Endodermal cell (in vitro differentiated cells): ENCODE measurements at regions not wholly inside any gene's neighbourhood (a gene's known extent, or its start where the extent isn't known, plus 50 kb on each side); places are given as distances from the start of the nearest gene placed in this dataset.

Experiments
- DNase-seq: peaks from one replicate; pipeline ENCODE4 v3.0.0-alpha.2; 2017
- H3K27ac ChIP-seq: 2 replicates; pipeline ENCODE4 v1.5.1; 2013; ENCODE audit warnings: mild to moderate bottlenecking, low read depth, low read length, moderate library complexity
- H3K27me3 ChIP-seq: 2 replicates; pipeline ENCODE4 v1.6.1; 2013; ENCODE audit warnings: mild to moderate bottlenecking, low read length, moderate library complexity; ENCODE audit not compliant: insufficient read depth, control insufficient read depth, poor library complexity, severe bottlenecking
- H3K36me3 ChIP-seq: 2 replicates; pipeline ENCODE4 v1.7.0; 2013; ENCODE audit warnings: mild to moderate bottlenecking, low read length, moderate library complexity; ENCODE audit not compliant: control insufficient read depth, insufficient read depth
- H3K4me1 ChIP-seq: one replicate; pipeline ENCODE4 v1.7.0; 2013; ENCODE audit warnings: low read length; ENCODE audit not compliant: control insufficient read depth, insufficient read depth
- H3K4me3 ChIP-seq: 2 replicates; pipeline ENCODE4 v1.5.1; 2013; ENCODE audit warnings: mild to moderate bottlenecking, low read length, moderate library complexity
- H3K9ac ChIP-seq: 2 replicates; pipeline ENCODE4 v1.6.1; 2013; ENCODE audit warnings: mild to moderate bottlenecking, low read length, moderate library complexity; ENCODE audit not compliant: poor library complexity, severe bottlenecking; ENCODE audit errors: extremely low read depth
- H3K9me3 ChIP-seq: 2 replicates; pipeline ENCODE4 v1.6.1; 2013; ENCODE audit warnings: mild to moderate bottlenecking, low read length, moderate library complexity; ENCODE audit not compliant: control insufficient read depth
- H3K27ac Mint-ChIP-seq: 2 replicates; pipeline ENCODE4 v1.8.0; 2020; ENCODE audit warnings: mixed read lengths
- H3K27me3 Mint-ChIP-seq: 2 replicates; pipeline ENCODE4 v1.8.0; 2021; ENCODE audit warnings: mild to moderate bottlenecking, mixed read lengths; ENCODE audit not compliant: insufficient read depth
- H3K36me3 Mint-ChIP-seq: 2 replicates; pipeline ENCODE4 v1.8.0; 2020; ENCODE audit warnings: low read depth, mixed read lengths
- H3K4me1 Mint-ChIP-seq: 2 replicates; pipeline ENCODE4 v1.8.0; 2020; ENCODE audit warnings: mixed read lengths
- H3K4me3 Mint-ChIP-seq: 2 replicates; pipeline ENCODE4 v1.8.0; 2020; ENCODE audit warnings: mild to moderate bottlenecking, moderate library complexity, mixed read lengths
- H3K9me3 Mint-ChIP-seq: 2 replicates; pipeline ENCODE4 v1.8.0; 2020; ENCODE audit warnings: mild to moderate bottlenecking, mixed read lengths
- WGBS, 2 experiments: methylation state at CpG; one replicate each; pipeline versions ENCODE4 v1.1.5 to v1.1.7; 2013; ENCODE audit warnings: missing lambda C conversion rate in 2 of 2, mixed read lengths in 1 of 2; ENCODE audit not compliant: insufficient coverage in 1 of 2, insufficient read length in 1 of 2; 5-methylcytosine and 5-hydroxymethylcytosine counted together
- TF ChIP-seq, protein P1 (sequence below): fragments of 200-600 bp; sonication (generic); conservative IDR thresholded peaks from 2 replicates; pipeline ENCODE4 v1.5.0; 2021; ENCODE audit warnings: antibody characterized with exemption, mild to moderate bottlenecking

DNA sequence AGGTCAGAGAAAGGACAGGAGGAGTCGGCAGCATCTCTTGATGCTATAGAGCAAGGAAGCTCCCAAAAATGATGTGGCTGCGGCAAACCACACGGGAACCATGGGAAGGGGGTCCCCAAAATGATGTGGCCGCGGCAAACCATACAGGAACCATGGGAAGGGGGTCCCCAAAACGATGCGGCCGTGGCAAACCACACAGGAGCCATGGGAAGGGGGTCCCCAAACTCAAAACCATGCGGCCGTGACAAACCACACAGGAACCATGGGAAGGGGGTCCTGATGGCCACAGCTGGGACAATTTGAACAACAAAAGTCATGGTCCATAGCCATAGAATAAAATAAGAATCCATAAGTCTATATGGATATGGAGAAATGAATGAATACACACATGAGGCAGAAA, 58.4 kb upstream of the GLI2 start:
- Histone ChIP-seq H3K9ac (no peak overlapping the region), H3K4me3 (no peak overlapping the region), H3K9me3 (no peaks in the 10 kb centered on the region), H3K27me3 (peaks cover 26% of the 10 kb centered on the region), H3K4me1 (no peaks in the 10 kb centered on the region), H3K36me3 (no peaks in the 10 kb centered on the region), H3K27ac (no peak overlapping the region)
- Mint-ChIP-seq H3K4me1 (no peaks in the 10 kb centered on the region), H3K4me3 (no peak overlapping the region), H3K36me3 (no peaks in the 10 kb centered on the region), H3K9me3 (no peaks in the 10 kb centered on the region), H3K27ac (no peak overlapping the region), H3K27me3 (peaks cover 52% of the 10 kb centered on the region)
- DNase-seq = no peak
- WGBS, 2 experiments = 88 to 91% methylated on average over 7 to 10 of the region's 10 CpGs
- TF ChIP-seq, protein P1, sequence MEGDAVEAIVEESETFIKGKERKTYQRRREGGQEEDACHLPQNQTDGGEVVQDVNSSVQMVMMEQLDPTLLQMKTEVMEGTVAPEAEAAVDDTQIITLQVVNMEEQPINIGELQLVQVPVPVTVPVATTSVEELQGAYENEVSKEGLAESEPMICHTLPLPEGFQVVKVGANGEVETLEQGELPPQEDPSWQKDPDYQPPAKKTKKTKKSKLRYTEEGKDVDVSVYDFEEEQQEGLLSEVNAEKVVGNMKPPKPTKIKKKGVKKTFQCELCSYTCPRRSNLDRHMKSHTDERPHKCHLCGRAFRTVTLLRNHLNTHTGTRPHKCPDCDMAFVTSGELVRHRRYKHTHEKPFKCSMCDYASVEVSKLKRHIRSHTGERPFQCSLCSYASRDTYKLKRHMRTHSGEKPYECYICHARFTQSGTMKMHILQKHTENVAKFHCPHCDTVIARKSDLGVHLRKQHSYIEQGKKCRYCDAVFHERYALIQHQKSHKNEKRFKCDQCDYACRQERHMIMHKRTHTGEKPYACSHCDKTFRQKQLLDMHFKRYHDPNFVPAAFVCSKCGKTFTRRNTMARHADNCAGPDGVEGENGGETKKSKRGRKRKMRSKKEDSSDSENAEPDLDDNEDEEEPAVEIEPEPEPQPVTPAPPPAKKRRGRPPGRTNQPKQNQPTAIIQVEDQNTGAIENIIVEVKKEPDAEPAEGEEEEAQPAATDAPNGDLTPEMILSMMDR = no peak

DNA sequence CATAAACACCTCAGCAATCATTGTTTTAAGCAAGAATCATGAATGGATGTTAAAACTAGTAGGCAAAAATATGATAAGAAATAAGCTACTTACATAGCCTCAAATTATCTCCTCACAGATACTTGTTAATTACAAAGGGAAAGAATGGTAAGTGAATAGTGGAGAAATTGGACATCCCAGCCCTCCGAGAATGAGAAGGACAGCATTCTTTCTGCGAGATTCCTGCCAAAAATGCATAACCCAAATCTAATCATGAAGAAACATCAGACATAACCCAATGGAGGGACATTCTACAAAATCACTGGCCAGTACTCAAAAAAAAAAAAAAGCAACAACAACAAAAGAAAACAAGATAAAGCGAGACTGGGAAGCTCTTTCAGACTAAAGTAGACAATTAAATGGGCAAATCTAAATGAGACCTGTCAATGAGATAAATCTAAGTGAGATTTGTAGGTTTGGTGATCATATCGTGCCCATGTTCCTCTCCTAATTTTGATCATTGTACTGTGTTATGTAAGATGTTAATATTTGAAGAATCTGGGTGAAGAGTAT, 57.9 kb upstream of the GLI2 start:
- WGBS, 2 experiments = 95 to 100% methylated on average over 2 to 4 of the region's 4 CpGs
- Histone ChIP-seq H3K4me3 (no peak overlapping the region), H3K4me1 (no peaks in the 10 kb centered on the region), H3K9me3 (no peaks in the 10 kb centered on the region), H3K27me3 (peaks cover 26% of the 10 kb centered on the region), H3K27ac (no peak overlapping the region), H3K9ac (no peak overlapping the region), H3K36me3 (no peaks in the 10 kb centered on the region)
- no peak for DNase-seq
- H3K27me3 Mint-ChIP-seq = peaks cover 48% of the 10 kb centered on the region
- H3K27ac Mint-ChIP-seq = no peak overlapping the region
- no peak overlapping the region for H3K4me3 Mint-ChIP-seq
- TF ChIP-seq, protein P1 = no peak
- no peaks in the 10 kb centered on the region for H3K36me3 Mint-ChIP-seq
- H3K9me3 Mint-ChIP-seq = no peaks in the 10 kb centered on the region
- H3K4me1 Mint-ChIP-seq = no peaks in the 10 kb centered on the region

DNA sequence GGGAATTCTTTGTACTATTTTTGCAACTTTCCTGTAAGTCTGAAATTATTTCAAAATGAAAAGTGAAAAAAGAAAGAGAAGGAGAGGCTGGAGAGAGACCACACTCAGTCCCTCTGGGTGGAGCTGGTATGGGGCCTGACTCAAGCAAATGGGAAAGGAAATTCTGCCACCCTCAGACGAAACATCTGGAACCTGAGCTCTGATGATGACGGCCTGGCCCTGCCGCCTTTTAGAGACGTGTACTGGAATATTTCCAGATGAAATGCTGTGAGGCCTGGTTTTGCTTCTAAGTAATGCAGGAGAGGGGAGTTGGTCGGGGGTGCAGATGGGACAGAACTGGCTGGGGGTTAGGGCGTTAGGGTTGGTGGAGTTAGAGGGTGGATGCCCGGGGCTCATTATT, 57.4 kb upstream of the GLI2 start:
- peaks cover 26% of the 10 kb centered on the region for H3K27me3 ChIP-seq
- no peaks in the 10 kb centered on the region for H3K4me1 ChIP-seq
- no peak for DNase-seq
- WGBS, 2 experiments = 93 to 94% methylated on average over 2 to 6 of the region's 7 CpGs
- H3K36me3 ChIP-seq = no peaks in the 10 kb centered on the region
- Mint-ChIP-seq H3K9me3 (no peaks in the 10 kb centered on the region), H3K36me3 (no peaks in the 10 kb centered on the region), H3K27me3 (peaks cover 44% of the 10 kb centered on the region), H3K4me3 (no peak overlapping the region), H3K27ac (no peak overlapping the region), H3K4me1 (no peaks in the 10 kb centered on the region)
- TF ChIP-seq, protein P1 = no peak
- H3K9ac ChIP-seq = no peak overlapping the region
- H3K4me3 ChIP-seq = no peak overlapping the region
- H3K27ac ChIP-seq = no peak overlapping the region
- H3K9me3 ChIP-seq = no peaks in the 10 kb centered on the region
